ENCODE measurements at regions not wholly inside any gene's neighbourhood (a gene's known extent, or its start where the extent isn't known, plus 50 kb on each side); places are given as distances from the start of the nearest gene placed in this dataset.

- H3K27me3 Mint-ChIP-seq (ENCODE audit: unreplicated experiment) = no peaks in the 10 kb centered on the region
- DNase-seq = no peak
- no peak overlapping the region for H3K27ac Mint-ChIP-seq (ENCODE audit: unreplicated experiment)
- no peak for TF ChIP-seq CTCF (IDR thresholded peaks at IDR 0.05; ENCODE audit: partially characterized antibody, unreplicated experiment)
- no peaks in the 10 kb centered on the region for H3K9me3 Mint-ChIP-seq (ENCODE audit: unreplicated experiment)
- H3K4me1 Mint-ChIP-seq (ENCODE audit: low read depth, unreplicated experiment) = peaks cover 10% of the 10 kb centered on the region
- no peak overlapping the region for H3K4me3 Mint-ChIP-seq (ENCODE audit: unreplicated experiment)
- no peaks in the 10 kb centered on the region for H3K36me3 Mint-ChIP-seq (ENCODE audit: unreplicated experiment)
Observed at GRCh38 chr18:73838107-73838506, 309.5 kb downstream of the FBXO15 start.

- TF ChIP-seq CTCF (IDR thresholded peaks at IDR 0.05; ENCODE audit: partially characterized antibody, unreplicated experiment) = no peak
- H3K27ac Mint-ChIP-seq (ENCODE audit: unreplicated experiment) = no peak overlapping the region
- no peak overlapping the region for H3K4me3 Mint-ChIP-seq (ENCODE audit: unreplicated experiment)
- H3K9me3 Mint-ChIP-seq (ENCODE audit: unreplicated experiment) = no peaks in the 10 kb centered on the region
- peaks cover 7% of the 10 kb centered on the region for H3K4me1 Mint-ChIP-seq (ENCODE audit: low read depth, unreplicated experiment)
- no peaks in the 10 kb centered on the region for H3K36me3 Mint-ChIP-seq (ENCODE audit: unreplicated experiment)
- no peaks in the 10 kb centered on the region for H3K27me3 Mint-ChIP-seq (ENCODE audit: unreplicated experiment)
- no peak for DNase-seq
Observed at GRCh38 chr18:73835656-73836364, 311.8 kb downstream of the FBXO15 start.

- no peak for TF ChIP-seq CTCF (IDR thresholded peaks at IDR 0.05; ENCODE audit: partially characterized antibody, unreplicated experiment)
- H3K36me3 Mint-ChIP-seq (ENCODE audit: unreplicated experiment) = no peaks in the 10 kb centered on the region
Observed at GRCh38 chr18:73835039-73835438, 312.6 kb downstream of the FBXO15 start.

GRCh38 chr18:73831688-73832087 is 315.9 kb downstream of the FBXO15 start:
- H3K27ac Mint-ChIP-seq (ENCODE audit: unreplicated experiment) = no peak overlapping the region
- H3K9me3 Mint-ChIP-seq (ENCODE audit: unreplicated experiment) = no peaks in the 10 kb centered on the region
- no peak for TF ChIP-seq CTCF (IDR thresholded peaks at IDR 0.05; ENCODE audit: partially characterized antibody, unreplicated experiment)
- no peaks in the 10 kb centered on the region for H3K36me3 Mint-ChIP-seq (ENCODE audit: unreplicated experiment)
- no peak for DNase-seq
- peaks cover 3% of the 10 kb centered on the region for H3K27me3 Mint-ChIP-seq (ENCODE audit: unreplicated experiment)
- no peaks in the 10 kb centered on the region for H3K4me1 Mint-ChIP-seq (ENCODE audit: low read depth, unreplicated experiment)
- no peak overlapping the region for H3K4me3 Mint-ChIP-seq (ENCODE audit: unreplicated experiment)

More at GRCh38 chr18:73835039-73835438, 312.6 kb downstream of the FBXO15 start:
- Mint-ChIP-seq H3K27ac (ENCODE audit: unreplicated experiment) (no peak overlapping the region), H3K9me3 (ENCODE audit: unreplicated experiment) (no peaks in the 10 kb centered on the region), H3K4me1 (ENCODE audit: low read depth, unreplicated experiment) (peaks cover 2% of the 10 kb centered on the region), H3K4me3 (ENCODE audit: unreplicated experiment) (no peak overlapping the region), H3K27me3 (ENCODE audit: unreplicated experiment) (no peaks in the 10 kb centered on the region)
- no peak for DNase-seq

- no peaks in the 10 kb centered on the region for H3K36me3 Mint-ChIP-seq (ENCODE audit: unreplicated experiment)
- no peak for DNase-seq
- H3K27me3 Mint-ChIP-seq (ENCODE audit: unreplicated experiment) = peaks cover 3% of the 10 kb centered on the region
- peaks cover 8% of the 10 kb centered on the region for H3K4me1 Mint-ChIP-seq (ENCODE audit: low read depth, unreplicated experiment)
- H3K4me3 Mint-ChIP-seq (ENCODE audit: unreplicated experiment) = no peak overlapping the region
- H3K9me3 Mint-ChIP-seq (ENCODE audit: unreplicated experiment) = no peaks in the 10 kb centered on the region
- no peak for TF ChIP-seq CTCF (IDR thresholded peaks at IDR 0.05; ENCODE audit: partially characterized antibody, unreplicated experiment)
- no peak overlapping the region for H3K27ac Mint-ChIP-seq (ENCODE audit: unreplicated experiment)
Observed at GRCh38 chr18:73829146-73829545, 318.5 kb downstream of the FBXO15 start.

Data from glutamatergic neuron (in vitro differentiated cells).